WTC11 (cell line): ENCODE measurements at regions not wholly inside any gene's neighbourhood (a gene's known extent, or its start where the extent isn't known, plus 50 kb on each side); places are given as distances from the start of the nearest gene placed in this dataset.

ENCODE experiments used
- ATAC-seq: fragments of 200-7000 bp; cut with Tn5 transposase; 2 replicates; pipeline ENCODE4 v1.10.0; 2021; ENCODE audit warnings: mild to moderate bottlenecking, moderate library complexity
- CTCF ChIA-PET: fragments of 300-600 bp; sonication (Branson Sonifier 250); formaldehyde crosslinking; loops from one replicate; lab custom pipeline; 2021; ENCODE audit warnings: antibody characterized with exemption; lab: Charles Lee
- POLR2A ChIA-PET: fragments of 350-600 bp; sonication (Branson Sonifier 250); formaldehyde crosslinking; loops from one replicate; lab custom pipeline; 2021; ENCODE audit warnings: antibody characterized with exemption; lab: Charles Lee
- DNase-seq: peaks from one replicate; pipeline ENCODE4 v3.0.0; 2021; ENCODE audit warnings: low spot score
- H3K27ac Mint-ChIP-seq: 2 replicates; pipeline ENCODE4 v1.8.0; 2021; ENCODE audit warnings: mixed read lengths
- H3K27me3 Mint-ChIP-seq: 2 replicates; pipeline ENCODE4 v1.8.0; 2021; ENCODE audit warnings: low read depth, mild to moderate bottlenecking, moderate library complexity, mixed read lengths
- H3K36me3 Mint-ChIP-seq: 2 replicates; pipeline ENCODE4 v1.8.0; 2021; ENCODE audit warnings: mixed read lengths
- H3K4me1 Mint-ChIP-seq: 2 replicates; pipeline ENCODE4 v1.8.0; 2022; ENCODE audit warnings: mixed read lengths
- H3K4me3 Mint-ChIP-seq: 2 replicates; pipeline ENCODE4 v1.8.0; 2021; ENCODE audit warnings: mild to moderate bottlenecking, moderate library complexity, mixed read lengths
- H3K9me3 Mint-ChIP-seq: 2 replicates; pipeline ENCODE4 v1.8.0; 2021; ENCODE audit warnings: mixed read lengths
- AFF4 ChIP-seq: sonication (generic); formaldehyde crosslinking; IDR thresholded peaks from 2 replicates; pipeline ENCODE4 v1.8.1; 2023; ENCODE audit warnings: mild to moderate bottlenecking, missing genetic modification reagents, borderline replicate concordance
- AR ChIP-seq: fragments of 250-450 bp; sonication (Bioruptor Pico); IDR thresholded peaks from 2 replicates; pipeline ENCODE4 v1.9.0; 2021; ENCODE audit warnings: mild to moderate bottlenecking
- ATF2 ChIP-seq: sonication (generic); formaldehyde crosslinking; IDR thresholded peaks from 2 replicates; pipeline ENCODE4 v1.8.1; 2022; ENCODE audit warnings: low read depth, missing genetic modification reagents, borderline replicate concordance
- CREB1 ChIP-seq: sonication (generic); formaldehyde crosslinking; IDR thresholded peaks from 2 replicates; pipeline ENCODE4 v1.8.0; 2023; ENCODE audit warnings: mild to moderate bottlenecking, missing genetic modification reagents
- ELF4 ChIP-seq: sonication (generic); formaldehyde crosslinking; IDR thresholded peaks from 2 replicates; pipeline ENCODE4 v1.8.1; 2022; ENCODE audit warnings: low read depth, mild to moderate bottlenecking, moderate library complexity, missing genetic modification reagents
- ESRRA ChIP-seq: sonication (generic); formaldehyde crosslinking; IDR thresholded peaks from 2 replicates; pipeline ENCODE4 v1.8.1; 2022; ENCODE audit warnings: mild to moderate bottlenecking, missing genetic modification reagents, borderline replicate concordance
- FOXK1 ChIP-seq: sonication (generic); formaldehyde crosslinking; IDR thresholded peaks from 2 replicates; pipeline ENCODE4 v1.8.0; 2022; ENCODE audit warnings: mild to moderate bottlenecking, moderate library complexity, missing genetic modification reagents
- FOXP1 ChIP-seq: sonication (generic); formaldehyde crosslinking; IDR thresholded peaks from 2 replicates; pipeline ENCODE4 v1.8.0; 2022; ENCODE audit warnings: missing genetic modification reagents, mild to moderate bottlenecking, moderate library complexity, borderline replicate concordance
- KAT7 ChIP-seq: sonication (generic); formaldehyde crosslinking; IDR thresholded peaks from 2 replicates; pipeline ENCODE4 v1.8.1; 2023; ENCODE audit warnings: missing genetic modification reagents, mild to moderate bottlenecking, borderline replicate concordance
- MXD4 ChIP-seq: fragments of 250-450 bp; sonication (Bioruptor Pico); IDR thresholded peaks from 2 replicates; pipeline ENCODE4 v1.8.0; 2021; ENCODE audit warnings: mild to moderate bottlenecking, moderate library complexity, borderline replicate concordance
- ZNF317 ChIP-seq: sonication (generic); formaldehyde crosslinking; IDR thresholded peaks from 2 replicates; pipeline ENCODE4 v1.8.1; 2023; ENCODE audit warnings: low read depth, mild to moderate bottlenecking, moderate library complexity, missing genetic modification reagents, borderline replicate concordance
- ZNF416 ChIP-seq: fragments of 250-450 bp; sonication (Bioruptor Pico); IDR thresholded peaks from 2 replicates; pipeline ENCODE4 v1.9.0; 2021; ENCODE audit warnings: mild to moderate bottlenecking, inconsistent platforms
- TF ChIP-seq, protein P1 (sequence below): sonication (generic); formaldehyde crosslinking; IDR thresholded peaks from 2 replicates; pipeline ENCODE4 v1.8.1; 2023; ENCODE audit warnings: mild to moderate bottlenecking, missing genetic modification reagents
- TF ChIP-seq, protein P2 (sequence below): sonication (generic); formaldehyde crosslinking; conservative IDR thresholded peaks from 2 replicates; pipeline ENCODE4 v1.8.1; 2023; ENCODE audit warnings: mild to moderate bottlenecking, low read depth, missing genetic modification reagents, moderate library complexity
- TF ChIP-seq, protein P3 (sequence below): sonication (generic); formaldehyde crosslinking; conservative IDR thresholded peaks from 2 replicates; pipeline ENCODE4 v1.8.1; 2022; ENCODE audit warnings: mild to moderate bottlenecking, missing genetic modification reagents

- POLR2A ChIA-PET = no interaction called here
- Mint-ChIP-seq H3K4me1 (no peaks in the 10 kb centered on the region), H3K36me3 (peaks cover 12% of the 10 kb centered on the region), H3K9me3 (peaks cover 23% of the 10 kb centered on the region), H3K4me3 (no peak overlapping the region), H3K27ac (no peak overlapping the region), H3K27me3 (no peaks in the 10 kb centered on the region)
- ATAC-seq = no peak
- no peak for TF ChIP-seq CREB1 (CRISPR knock-in tag)
- no peak for TF ChIP-seq ESRRA (CRISPR knock-in tag)
- TF ChIP-seq ZNF416 (CRISPR knock-in tag) = no peak
- TF ChIP-seq, protein P1, sequence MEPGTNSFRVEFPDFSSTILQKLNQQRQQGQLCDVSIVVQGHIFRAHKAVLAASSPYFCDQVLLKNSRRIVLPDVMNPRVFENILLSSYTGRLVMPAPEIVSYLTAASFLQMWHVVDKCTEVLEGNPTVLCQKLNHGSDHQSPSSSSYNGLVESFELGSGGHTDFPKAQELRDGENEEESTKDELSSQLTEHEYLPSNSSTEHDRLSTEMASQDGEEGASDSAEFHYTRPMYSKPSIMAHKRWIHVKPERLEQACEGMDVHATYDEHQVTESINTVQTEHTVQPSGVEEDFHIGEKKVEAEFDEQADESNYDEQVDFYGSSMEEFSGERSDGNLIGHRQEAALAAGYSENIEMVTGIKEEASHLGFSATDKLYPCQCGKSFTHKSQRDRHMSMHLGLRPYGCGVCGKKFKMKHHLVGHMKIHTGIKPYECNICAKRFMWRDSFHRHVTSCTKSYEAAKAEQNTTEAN (CRISPR knock-in tag) = no peak
- TF ChIP-seq ATF2 = no peak
- TF ChIP-seq, protein P2, sequence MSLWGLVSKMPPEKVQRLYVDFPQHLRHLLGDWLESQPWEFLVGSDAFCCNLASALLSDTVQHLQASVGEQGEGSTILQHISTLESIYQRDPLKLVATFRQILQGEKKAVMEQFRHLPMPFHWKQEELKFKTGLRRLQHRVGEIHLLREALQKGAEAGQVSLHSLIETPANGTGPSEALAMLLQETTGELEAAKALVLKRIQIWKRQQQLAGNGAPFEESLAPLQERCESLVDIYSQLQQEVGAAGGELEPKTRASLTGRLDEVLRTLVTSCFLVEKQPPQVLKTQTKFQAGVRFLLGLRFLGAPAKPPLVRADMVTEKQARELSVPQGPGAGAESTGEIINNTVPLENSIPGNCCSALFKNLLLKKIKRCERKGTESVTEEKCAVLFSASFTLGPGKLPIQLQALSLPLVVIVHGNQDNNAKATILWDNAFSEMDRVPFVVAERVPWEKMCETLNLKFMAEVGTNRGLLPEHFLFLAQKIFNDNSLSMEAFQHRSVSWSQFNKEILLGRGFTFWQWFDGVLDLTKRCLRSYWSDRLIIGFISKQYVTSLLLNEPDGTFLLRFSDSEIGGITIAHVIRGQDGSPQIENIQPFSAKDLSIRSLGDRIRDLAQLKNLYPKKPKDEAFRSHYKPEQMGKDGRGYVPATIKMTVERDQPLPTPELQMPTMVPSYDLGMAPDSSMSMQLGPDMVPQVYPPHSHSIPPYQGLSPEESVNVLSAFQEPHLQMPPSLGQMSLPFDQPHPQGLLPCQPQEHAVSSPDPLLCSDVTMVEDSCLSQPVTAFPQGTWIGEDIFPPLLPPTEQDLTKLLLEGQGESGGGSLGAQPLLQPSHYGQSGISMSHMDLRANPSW (CRISPR knock-in tag) = no peak
- TF ChIP-seq AR (CRISPR knock-in tag) = no peak
- no peak for TF ChIP-seq MXD4 (CRISPR knock-in tag)
- no peak for TF ChIP-seq FOXP1 (CRISPR knock-in tag)
- TF ChIP-seq FOXK1 = no peak
- no peak for TF ChIP-seq KAT7 (CRISPR knock-in tag)
- no peak for TF ChIP-seq ELF4 (CRISPR knock-in tag)
- no peak for TF ChIP-seq ZNF317
- TF ChIP-seq, protein P3, sequence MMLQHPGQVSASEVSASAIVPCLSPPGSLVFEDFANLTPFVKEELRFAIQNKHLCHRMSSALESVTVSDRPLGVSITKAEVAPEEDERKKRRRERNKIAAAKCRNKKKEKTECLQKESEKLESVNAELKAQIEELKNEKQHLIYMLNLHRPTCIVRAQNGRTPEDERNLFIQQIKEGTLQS = no peak
- no peak for DNase-seq
- CTCF ChIA-PET = no interaction called here
These were observed 1013.8 kb upstream of the C9orf72 start for GRCh38 chr9:28587052-28587451.

GRCh38 chr9:28598408-28598807 lies 1025.1 kb upstream of the C9orf72 start:
- DNase-seq (peak; percentile 11), ATAC-seq (no peak; the same call in 1 of the 2 replicates)
- Mint-ChIP-seq H3K27ac (no peak overlapping the region), H3K27me3 (no peaks in the 10 kb centered on the region), H3K4me3 (no peak overlapping the region), H3K9me3 (no peaks in the 10 kb centered on the region), H3K4me1 (peaks cover 18% of the 10 kb centered on the region), H3K36me3 (no peaks in the 10 kb centered on the region)
- ChIA-PET POLR2A (interaction anchor here (0.6 kb wide), 1 partner anchor 622 kb away, joined by 3 read pairs; no protein-coding TSS in a partner anchor), CTCF (interaction anchor here (0.7 kb wide), 1 partner anchor 111 kb away, joined by 3 read pairs; no protein-coding TSS in a partner anchor)
- TF ChIP-seq AFF4 = no peak
